GM12875 (cell line): ENCODE measurements at regions not wholly inside any gene's neighbourhood (a gene's known extent, or its start where the extent isn't known, plus 50 kb on each side); places are given as distances from the start of the nearest gene placed in this dataset.

ENCODE experiments used
- H3K4me3 ChIP-seq: one replicate; pipeline ENCODE4 v1.5.1; 2011; ENCODE audit warnings: low read depth, low read length, control low read depth
- TF ChIP-seq, protein P1 (sequence below): IDR thresholded peaks from 2 replicates; pipeline ENCODE4 v1.5.1; 2011; ENCODE audit warnings: low read depth, mild to moderate bottlenecking, control low read depth, inconsistent platforms, low read length, moderate library complexity, borderline replicate concordance; ENCODE audit not compliant: insufficient read depth

GRCh38 chr14:86794689-86795088 lies 1198.3 kb downstream of the GALC start:
- H3K4me3 ChIP-seq, result no peak overlapping the region
- TF ChIP-seq, protein P1, sequence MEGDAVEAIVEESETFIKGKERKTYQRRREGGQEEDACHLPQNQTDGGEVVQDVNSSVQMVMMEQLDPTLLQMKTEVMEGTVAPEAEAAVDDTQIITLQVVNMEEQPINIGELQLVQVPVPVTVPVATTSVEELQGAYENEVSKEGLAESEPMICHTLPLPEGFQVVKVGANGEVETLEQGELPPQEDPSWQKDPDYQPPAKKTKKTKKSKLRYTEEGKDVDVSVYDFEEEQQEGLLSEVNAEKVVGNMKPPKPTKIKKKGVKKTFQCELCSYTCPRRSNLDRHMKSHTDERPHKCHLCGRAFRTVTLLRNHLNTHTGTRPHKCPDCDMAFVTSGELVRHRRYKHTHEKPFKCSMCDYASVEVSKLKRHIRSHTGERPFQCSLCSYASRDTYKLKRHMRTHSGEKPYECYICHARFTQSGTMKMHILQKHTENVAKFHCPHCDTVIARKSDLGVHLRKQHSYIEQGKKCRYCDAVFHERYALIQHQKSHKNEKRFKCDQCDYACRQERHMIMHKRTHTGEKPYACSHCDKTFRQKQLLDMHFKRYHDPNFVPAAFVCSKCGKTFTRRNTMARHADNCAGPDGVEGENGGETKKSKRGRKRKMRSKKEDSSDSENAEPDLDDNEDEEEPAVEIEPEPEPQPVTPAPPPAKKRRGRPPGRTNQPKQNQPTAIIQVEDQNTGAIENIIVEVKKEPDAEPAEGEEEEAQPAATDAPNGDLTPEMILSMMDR, result no peak

- H3K4me3 ChIP-seq, result no peak overlapping the region
- TF ChIP-seq, protein P1, result no peak
These were observed 1202.3 kb downstream of the GALC start for GRCh38 chr14:86790408-86791364.

DNA sequence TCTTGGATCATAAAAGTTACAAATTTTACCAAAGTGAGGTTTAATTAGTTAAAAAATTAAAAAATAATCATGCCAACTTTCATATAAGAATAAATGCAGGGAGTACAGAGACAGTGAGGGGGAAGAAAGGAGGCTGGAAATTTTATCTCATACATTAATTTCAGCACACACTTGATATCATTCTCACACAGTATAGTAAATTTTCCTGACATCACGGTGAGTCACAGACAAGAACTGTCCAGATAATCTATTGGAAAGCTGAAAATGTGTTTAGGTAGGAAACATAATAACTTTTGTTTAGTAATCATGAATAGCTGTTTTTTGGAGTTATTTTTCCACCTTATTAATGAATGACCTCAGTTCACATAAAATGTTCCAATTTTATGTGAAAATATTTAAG lies 1204.8 kb downstream of the GALC start:
- no peak overlapping the region for H3K4me3 ChIP-seq

GRCh38 chr14:86787717-86788116 lies 1205.3 kb downstream of the GALC start:
- TF ChIP-seq, protein P1, result no peak
- H3K4me3 ChIP-seq, result no peak overlapping the region

More for the DNA sequence above, 1204.8 kb downstream of the GALC start:
- TF ChIP-seq, protein P1, result no peak

DNA sequence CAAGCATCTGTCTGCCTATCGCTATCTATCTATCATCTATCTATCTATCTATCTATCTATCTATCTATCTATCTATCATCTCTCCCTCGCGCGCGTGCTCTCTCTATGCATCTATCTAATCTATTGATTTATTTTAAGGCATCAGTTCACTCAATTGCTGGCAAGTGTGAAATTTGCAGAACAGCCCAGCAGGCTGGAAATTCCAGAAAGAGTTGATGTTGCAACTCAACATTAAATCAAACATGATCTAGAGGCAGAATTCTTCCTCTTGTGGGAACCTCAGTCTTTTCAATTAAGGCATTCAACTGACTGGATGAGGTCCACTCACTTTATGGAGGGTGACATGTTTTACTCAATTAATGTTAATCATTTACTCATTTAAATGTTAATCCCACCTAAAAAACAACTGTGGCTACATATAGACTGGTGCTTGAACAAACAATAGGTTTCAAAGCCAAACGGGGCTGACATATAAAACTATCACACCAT lies 1210.8 kb downstream of the GALC start:
- TF ChIP-seq, protein P1, result no peak
- H3K4me3 ChIP-seq, result no peak overlapping the region

GRCh38 chr14:86780876-86781510 lies 1212.0 kb downstream of the GALC start:
- TF ChIP-seq, protein P1, result no peak
- H3K4me3 ChIP-seq, result no peak overlapping the region
